ENCODE measurements at regions not wholly inside any gene's neighbourhood (a gene's known extent, or its start where the extent isn't known, plus 50 kb on each side); places are given as distances from the start of the nearest gene placed in this dataset.

DNA sequence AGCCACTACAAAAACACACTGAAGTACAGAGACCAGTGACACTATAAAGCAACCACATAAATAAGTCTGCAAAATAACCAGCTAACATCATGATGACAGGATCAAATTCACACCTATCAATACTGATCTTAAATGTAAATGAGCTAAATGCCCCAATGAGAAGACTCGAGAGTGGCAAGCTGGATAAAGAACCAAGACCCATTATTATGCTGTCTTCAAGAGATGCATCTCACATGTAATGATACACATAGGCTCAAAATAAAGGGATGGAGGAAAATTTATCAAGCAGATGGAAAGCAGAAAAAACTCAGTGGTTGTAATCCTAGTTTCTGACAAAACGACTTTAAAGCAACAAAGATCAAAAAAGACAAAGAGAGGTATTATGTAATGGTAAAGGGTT, 138.1 kb upstream of the PLN start (continued):
- TF ChIP-seq, protein P1, sequence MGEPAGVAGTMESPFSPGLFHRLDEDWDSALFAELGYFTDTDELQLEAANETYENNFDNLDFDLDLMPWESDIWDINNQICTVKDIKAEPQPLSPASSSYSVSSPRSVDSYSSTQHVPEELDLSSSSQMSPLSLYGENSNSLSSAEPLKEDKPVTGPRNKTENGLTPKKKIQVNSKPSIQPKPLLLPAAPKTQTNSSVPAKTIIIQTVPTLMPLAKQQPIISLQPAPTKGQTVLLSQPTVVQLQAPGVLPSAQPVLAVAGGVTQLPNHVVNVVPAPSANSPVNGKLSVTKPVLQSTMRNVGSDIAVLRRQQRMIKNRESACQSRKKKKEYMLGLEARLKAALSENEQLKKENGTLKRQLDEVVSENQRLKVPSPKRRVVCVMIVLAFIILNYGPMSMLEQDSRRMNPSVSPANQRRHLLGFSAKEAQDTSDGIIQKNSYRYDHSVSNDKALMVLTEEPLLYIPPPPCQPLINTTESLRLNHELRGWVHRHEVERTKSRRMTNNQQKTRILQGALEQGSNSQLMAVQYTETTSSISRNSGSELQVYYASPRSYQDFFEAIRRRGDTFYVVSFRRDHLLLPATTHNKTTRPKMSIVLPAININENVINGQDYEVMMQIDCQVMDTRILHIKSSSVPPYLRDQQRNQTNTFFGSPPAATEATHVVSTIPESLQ (CRISPR knock-in tag; IDR thresholded peaks at IDR 0.05) = no peak
- TF ChIP-seq, protein P2, sequence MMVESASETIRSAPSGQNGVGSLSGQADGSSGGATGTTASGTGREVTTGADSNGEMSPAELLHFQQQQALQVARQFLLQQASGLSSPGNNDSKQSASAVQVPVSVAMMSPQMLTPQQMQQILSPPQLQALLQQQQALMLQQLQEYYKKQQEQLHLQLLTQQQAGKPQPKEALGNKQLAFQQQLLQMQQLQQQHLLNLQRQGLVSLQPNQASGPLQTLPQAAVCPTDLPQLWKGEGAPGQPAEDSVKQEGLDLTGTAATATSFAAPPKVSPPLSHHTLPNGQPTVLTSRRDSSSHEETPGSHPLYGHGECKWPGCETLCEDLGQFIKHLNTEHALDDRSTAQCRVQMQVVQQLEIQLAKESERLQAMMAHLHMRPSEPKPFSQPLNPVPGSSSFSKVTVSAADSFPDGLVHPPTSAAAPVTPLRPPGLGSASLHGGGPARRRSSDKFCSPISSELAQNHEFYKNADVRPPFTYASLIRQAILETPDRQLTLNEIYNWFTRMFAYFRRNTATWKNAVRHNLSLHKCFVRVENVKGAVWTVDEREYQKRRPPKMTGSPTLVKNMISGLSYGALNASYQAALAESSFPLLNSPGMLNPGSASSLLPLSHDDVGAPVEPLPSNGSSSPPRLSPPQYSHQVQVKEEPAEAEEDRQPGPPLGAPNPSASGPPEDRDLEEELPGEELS (CRISPR knock-in tag; IDR thresholded peaks at IDR 0.05) = no peak
- TF ChIP-seq ZNF423 (CRISPR knock-in tag; IDR thresholded peaks at IDR 0.05) = no peak
- TF ChIP-seq, protein P3, sequence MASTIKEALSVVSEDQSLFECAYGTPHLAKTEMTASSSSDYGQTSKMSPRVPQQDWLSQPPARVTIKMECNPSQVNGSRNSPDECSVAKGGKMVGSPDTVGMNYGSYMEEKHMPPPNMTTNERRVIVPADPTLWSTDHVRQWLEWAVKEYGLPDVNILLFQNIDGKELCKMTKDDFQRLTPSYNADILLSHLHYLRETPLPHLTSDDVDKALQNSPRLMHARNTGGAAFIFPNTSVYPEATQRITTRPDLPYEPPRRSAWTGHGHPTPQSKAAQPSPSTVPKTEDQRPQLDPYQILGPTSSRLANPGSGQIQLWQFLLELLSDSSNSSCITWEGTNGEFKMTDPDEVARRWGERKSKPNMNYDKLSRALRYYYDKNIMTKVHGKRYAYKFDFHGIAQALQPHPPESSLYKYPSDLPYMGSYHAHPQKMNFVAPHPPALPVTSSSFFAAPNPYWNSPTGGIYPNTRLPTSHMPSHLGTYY (CRISPR knock-in tag; IDR thresholded peaks at IDR 0.05) = no peak
- no peak for TF ChIP-seq ZNF232 (CRISPR knock-in tag; IDR thresholded peaks at IDR 0.05)
- TF ChIP-seq, protein P4, sequence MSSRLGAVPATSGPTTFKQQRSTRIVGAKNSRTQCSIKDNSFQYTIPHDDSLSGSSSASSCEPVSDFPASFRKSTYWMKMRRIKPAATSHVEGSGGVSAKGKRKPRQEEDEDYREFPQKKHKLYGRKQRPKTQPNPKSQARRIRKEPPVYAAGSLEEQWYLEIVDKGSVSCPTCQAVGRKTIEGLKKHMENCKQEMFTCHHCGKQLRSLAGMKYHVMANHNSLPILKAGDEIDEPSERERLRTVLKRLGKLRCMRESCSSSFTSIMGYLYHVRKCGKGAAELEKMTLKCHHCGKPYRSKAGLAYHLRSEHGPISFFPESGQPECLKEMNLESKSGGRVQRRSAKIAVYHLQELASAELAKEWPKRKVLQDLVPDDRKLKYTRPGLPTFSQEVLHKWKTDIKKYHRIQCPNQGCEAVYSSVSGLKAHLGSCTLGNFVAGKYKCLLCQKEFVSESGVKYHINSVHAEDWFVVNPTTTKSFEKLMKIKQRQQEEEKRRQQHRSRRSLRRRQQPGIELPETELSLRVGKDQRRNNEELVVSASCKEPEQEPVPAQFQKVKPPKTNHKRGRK (CRISPR knock-in tag; IDR thresholded peaks at IDR 0.05; ENCODE audit: borderline replicate concordance) = no peak
- TF ChIP-seq, protein P5, sequence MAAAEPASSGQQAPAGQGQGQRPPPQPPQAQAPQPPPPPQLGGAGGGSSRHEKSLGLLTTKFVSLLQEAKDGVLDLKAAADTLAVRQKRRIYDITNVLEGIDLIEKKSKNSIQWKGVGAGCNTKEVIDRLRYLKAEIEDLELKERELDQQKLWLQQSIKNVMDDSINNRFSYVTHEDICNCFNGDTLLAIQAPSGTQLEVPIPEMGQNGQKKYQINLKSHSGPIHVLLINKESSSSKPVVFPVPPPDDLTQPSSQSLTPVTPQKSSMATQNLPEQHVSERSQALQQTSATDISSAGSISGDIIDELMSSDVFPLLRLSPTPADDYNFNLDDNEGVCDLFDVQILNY (CRISPR knock-in tag; IDR thresholded peaks at IDR 0.05) = no peak
- no peak for TF ChIP-seq ZNF671 (CRISPR knock-in tag; IDR thresholded peaks at IDR 0.05)
- TF ChIP-seq, protein P6, sequence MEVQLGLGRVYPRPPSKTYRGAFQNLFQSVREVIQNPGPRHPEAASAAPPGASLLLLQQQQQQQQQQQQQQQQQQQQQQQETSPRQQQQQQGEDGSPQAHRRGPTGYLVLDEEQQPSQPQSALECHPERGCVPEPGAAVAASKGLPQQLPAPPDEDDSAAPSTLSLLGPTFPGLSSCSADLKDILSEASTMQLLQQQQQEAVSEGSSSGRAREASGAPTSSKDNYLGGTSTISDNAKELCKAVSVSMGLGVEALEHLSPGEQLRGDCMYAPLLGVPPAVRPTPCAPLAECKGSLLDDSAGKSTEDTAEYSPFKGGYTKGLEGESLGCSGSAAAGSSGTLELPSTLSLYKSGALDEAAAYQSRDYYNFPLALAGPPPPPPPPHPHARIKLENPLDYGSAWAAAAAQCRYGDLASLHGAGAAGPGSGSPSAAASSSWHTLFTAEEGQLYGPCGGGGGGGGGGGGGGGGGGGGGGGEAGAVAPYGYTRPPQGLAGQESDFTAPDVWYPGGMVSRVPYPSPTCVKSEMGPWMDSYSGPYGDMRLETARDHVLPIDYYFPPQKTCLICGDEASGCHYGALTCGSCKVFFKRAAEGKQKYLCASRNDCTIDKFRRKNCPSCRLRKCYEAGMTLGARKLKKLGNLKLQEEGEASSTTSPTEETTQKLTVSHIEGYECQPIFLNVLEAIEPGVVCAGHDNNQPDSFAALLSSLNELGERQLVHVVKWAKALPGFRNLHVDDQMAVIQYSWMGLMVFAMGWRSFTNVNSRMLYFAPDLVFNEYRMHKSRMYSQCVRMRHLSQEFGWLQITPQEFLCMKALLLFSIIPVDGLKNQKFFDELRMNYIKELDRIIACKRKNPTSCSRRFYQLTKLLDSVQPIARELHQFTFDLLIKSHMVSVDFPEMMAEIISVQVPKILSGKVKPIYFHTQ (CRISPR knock-in tag; IDR thresholded peaks at IDR 0.05) = no peak
- no peak for TF ChIP-seq GABPB1 (CRISPR knock-in tag; IDR thresholded peaks at IDR 0.05)
- no peak for TF ChIP-seq CREB1 (CRISPR knock-in tag; IDR thresholded peaks at IDR 0.05)

Measured in WTC11 (cell line).